GM18507 (cell line): ENCODE measurements at regions not wholly inside any gene's neighbourhood (a gene's known extent, or its start where the extent isn't known, plus 50 kb on each side); places are given as distances from the start of the nearest gene placed in this dataset.

ENCODE experiments used
- DNase-seq: peaks from one replicate; pipeline ENCODE4 v3.0.0; 2011; ENCODE audit warnings: low read depth; ENCODE audit not compliant: insufficient read length; ENCODE audit errors: extremely low spot score
- FAIRE-seq: peaks from 2 replicates; lab custom pipeline; 2011; peaks lifted over from hg19 to GRCh38; lab: Jason Lieb, UNC

DNA sequence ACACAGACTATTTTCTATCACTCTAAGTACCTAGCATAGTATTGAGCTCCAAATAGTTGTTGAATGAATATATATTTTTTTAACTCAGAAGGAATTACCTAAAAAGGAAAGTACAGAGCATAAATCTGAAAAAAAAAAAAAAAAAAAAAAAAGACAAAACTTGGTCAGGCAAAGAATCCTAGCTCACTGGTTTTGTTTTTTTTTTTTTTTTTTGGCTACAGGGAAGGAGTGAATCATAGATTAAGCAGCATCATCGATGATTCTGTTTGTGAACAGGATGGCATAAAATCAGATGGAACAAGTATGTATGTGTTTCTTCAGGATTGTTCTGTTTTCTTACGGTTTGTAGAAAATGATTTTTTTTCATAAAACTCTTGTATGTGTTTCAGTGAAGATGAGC, 66.1 kb upstream of the BCAT1 start:
- no peak for DNase-seq
- FAIRE-seq = no peak

GRCh38 chr12:25013061-25013460, 64.2 kb upstream of the BCAT1 start:
- FAIRE-seq (no peak), DNase-seq (no peak)

GRCh38 chr12:25009496-25010092, 60.7 kb upstream of the BCAT1 start:
- peak; percentile 82 for FAIRE-seq
- no peak for DNase-seq

- DNase-seq = no peak
- peak; percentile 93 for FAIRE-seq
These were observed 56.5 kb upstream of the BCAT1 start for GRCh38 chr12:25005376-25005775.

- peak; percentile 86 for FAIRE-seq
- DNase-seq = no peak
These were observed 55.5 kb upstream of the BCAT1 start for GRCh38 chr12:25004447-25004846.

- FAIRE-seq (no peak), DNase-seq (no peak)
These were observed 52.4 kb upstream of the BCAT1 start for GRCh38 chr12:25001311-25001710.
